ENCODE measurements at regions not wholly inside any gene's neighbourhood (a gene's known extent, or its start where the extent isn't known, plus 50 kb on each side); places are given as distances from the start of the nearest gene placed in this dataset.
A peak's percentile ranks its signal among the peaks of the same experiment; 100 is the strongest.
"Not testable (repeated sequence)": the region's sequence is repeated elsewhere in the genome, so short reads cannot be mapped to it uniquely, and the experiment has no call there.

- DNase-seq = no peak
These were observed 169.5 kb downstream of the DKK1 start for GRCh38 chr10:52483587-52483986.

DNA sequence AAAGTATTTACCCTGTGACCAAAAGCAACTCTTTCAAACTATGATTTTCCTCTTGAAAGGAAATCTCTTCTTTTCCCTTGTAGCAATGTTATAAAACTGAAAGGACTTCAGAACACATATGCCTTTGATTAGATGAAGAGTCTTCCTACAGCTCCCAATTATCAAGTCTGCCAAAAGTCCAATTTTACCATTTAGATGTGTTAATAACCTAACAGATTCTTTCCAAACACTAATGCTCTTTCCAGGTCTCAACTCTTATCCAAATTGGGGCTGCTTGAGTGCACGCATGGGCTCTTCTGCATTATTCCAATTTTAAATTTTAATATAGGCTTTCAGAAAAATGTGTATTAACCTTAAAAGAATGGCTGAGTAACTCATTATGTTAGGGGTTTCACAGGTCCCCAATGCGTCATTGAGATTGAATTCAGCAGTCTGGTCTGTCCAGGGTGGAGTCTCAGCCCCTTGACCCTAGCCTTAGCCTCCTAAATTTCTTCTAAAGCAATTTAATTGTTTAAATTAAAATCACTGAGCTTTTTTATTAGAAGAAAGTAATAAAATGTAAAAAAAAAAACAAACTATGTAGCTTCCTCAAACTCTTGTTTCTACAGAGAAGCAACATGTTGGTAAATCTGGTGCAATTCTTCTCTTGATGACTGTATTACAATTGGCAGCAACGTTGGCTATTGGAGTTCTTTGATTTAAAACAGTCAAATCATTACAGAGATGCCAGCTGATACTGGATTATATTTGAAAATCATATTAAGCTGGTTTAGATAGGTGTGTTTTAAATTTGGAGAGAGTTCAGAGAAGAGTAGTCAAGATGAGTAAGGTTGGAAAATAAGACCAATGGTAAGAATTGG lies 170.4 kb downstream of the DKK1 start:
- DNase-seq = no peak

GRCh38 chr10:52485462-52485861 lies 171.4 kb downstream of the DKK1 start:
- DNase-seq = no peak

- DNase-seq = peak; percentile 94
These were observed 172.9 kb downstream of the DKK1 start for GRCh38 chr10:52486840-52487611.

DNA sequence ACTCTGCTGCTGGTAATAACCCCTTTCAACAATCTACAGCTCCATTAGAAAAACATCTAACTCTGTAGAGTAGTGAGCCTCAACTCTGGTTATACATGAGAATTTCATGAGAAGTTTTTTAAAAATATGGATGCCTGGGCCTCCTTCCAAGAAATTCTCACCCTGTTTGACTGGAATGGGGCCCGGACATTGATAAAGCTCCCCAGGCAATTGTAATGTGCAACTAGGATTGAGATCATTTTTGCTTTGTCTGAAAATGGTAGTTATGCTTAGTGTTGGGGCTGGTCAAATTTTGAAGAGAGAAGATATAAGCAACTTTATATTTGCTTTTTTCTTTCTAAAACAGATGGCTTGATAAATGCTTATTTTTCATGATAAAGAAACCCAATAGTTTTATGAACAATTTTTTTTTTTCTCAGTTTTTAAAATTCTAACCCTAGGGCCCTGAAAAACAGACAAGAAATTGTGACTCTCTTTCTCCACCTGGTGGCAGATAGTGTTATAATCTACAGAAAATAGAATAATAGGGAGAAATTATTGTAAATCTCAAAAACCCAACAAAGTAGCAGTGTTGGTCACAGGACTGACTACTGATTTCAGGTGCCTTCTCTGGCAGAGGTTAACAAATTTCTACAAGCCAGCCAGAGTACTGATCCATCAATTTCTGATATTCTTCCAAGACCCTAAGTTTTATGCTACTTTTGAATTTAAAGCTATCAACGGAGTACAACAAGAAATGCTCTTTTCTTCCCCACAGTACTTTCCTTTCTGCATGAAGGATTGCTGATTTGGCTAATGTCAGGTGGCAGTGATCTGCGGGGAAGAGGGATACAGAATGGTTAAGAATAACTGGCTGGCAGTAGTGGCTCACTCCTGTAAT lies 174.8 kb downstream of the DKK1 start:
- DNase-seq = peak; percentile 46

DNA sequence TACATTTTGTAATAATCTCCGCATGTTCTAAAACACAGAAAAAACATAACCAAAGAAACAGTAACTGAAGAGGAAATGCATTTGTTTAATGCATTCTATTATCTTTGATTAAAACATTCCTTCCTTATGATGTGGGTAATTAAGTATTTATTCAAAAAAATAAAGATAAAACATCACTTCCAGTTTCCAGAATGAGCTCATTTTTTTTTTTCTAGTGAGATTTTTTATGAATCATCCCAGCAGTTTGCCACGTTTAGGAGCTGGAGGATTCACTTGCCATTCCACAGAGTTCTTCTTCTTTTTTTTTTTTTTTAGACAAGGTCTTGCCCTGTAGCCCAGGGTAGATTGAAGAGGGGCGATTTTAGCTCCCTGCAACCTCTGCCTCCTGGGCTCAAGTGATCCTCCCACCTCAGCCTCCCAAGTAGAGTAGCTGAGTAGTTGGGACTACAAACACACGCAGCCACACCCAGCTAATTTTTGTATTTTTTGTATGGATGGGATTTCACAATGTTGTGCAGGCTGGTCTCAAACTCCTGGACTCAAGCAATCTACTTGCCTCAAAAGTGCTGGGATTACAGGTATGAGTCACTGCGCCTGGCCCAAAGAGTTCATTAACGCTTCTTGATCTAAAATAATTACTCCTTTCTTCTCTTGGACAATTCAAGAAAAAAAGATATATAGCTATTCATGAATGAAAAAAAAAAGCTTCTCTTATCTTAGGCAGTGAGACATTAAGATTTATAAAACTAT lies 177.3 kb downstream of the DKK1 start:
- DNase-seq = peak; percentile 31

DNA sequence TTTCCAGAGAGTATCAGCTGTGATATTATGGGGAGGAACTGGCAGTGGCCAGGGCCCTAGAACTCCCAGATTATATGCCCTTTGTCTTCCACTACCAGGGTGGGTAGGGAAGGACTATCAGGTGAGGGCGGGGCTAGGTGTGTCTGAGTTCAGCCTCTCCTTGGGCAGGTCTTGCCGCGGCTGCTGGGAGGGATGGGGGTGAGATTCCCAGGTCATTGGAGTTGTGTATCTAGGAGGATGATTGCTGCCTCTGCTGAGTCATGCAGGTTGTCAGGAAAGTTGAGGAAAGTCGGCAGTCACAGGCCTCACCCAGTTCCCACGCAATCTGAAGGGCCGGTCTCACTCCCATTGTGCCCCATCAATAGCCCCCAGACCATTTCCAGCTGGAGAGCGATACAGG lies 185.2 kb downstream of the DKK1 start:
- DNase-seq = no peak

DNA sequence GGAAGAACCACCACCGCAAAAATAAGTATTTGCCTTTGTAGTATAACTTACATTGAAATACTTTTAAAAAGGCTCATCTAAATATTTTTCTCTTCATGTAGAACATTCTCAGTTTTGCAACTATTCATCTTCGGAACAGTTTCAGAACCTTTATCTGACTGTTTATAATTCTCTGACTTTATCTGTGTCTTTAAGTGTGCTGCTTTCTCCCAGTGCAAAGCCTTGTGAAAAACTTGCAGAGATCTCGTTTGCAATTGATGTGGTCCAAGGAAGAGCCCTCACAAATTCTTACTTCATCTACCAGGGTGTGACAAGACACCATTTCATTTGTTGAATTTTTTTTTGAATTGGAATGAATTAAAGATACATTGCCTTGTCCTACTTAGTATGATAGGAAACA lies 186.4 kb downstream of the DKK1 start:
- DNase-seq = no peak

- DNase-seq = no peak
These were observed 188.2 kb downstream of the DKK1 start for GRCh38 chr10:52502237-52502636.

DNA sequence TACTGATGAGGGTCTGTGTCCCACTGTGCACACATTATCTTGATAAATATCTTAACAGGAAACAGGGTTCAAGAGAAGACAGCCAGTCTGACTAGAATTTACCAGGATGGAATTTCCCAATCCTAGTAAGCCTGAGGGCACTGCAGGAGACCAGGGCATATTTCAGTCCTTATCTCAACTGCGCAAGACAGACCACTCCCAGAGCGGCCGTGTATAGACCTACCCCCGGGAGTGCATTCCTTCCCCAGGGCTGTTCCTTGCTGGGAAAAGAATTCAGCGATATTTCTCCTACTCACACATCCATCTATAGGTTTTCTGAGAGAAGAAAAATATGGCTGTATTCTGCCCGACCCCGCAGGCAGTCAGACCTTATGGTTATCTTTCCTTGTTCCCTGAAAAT lies 191.3 kb downstream of the DKK1 start:
- DNase-seq = not testable (repeated sequence)

- DNase-seq = no peak
These were observed 200.4 kb downstream of the DKK1 start for GRCh38 chr10:52514481-52514880.

- DNase-seq = no peak
These were observed 202.9 kb downstream of the DKK1 start for GRCh38 chr10:52517012-52517411.

DNA sequence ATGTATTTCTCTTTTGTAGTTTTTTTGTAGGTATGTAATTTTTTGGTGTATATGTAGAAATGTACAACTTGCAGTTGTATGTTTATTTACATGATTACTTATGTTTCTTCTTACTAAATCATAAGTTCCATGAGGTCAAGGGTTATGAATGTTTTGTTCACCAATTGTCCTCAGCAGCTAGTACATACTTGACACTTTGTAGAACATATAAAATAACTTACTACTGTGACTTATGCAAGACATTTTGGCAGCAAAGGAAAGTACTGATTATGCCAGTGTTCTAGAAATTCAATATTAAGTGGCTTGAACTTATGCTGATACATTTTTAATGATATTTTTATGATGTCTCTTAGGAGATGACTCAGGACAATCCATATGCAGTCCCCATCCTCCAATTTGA lies 209.6 kb downstream of the DKK1 start:
- no peak for DNase-seq

DNA sequence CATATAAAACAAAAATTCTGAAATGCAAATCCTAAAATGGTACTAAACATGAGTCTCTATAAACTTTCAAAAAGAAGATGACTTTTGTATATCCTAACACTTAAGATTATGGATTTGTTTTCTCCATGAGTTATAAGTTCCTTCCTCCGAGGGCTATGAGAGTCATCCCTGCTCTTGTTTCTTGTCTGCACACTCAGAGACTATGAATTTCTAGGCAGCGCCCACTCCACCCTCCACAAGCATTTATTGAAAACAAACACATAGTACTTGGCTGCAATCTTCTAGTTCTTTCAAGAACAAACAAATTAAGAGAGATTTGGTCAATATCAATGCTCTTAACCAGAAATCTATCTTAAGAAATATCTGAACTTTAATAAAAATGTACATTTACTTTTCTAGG lies 211.7 kb downstream of the DKK1 start:
- DNase-seq = peak; percentile 52

GRCh38 chr10:52526251-52526823 lies 212.3 kb downstream of the DKK1 start:
- peak; percentile 44 for DNase-seq

- DNase-seq = no peak
These were observed 218.7 kb downstream of the DKK1 start for GRCh38 chr10:52532650-52533290.

DNA sequence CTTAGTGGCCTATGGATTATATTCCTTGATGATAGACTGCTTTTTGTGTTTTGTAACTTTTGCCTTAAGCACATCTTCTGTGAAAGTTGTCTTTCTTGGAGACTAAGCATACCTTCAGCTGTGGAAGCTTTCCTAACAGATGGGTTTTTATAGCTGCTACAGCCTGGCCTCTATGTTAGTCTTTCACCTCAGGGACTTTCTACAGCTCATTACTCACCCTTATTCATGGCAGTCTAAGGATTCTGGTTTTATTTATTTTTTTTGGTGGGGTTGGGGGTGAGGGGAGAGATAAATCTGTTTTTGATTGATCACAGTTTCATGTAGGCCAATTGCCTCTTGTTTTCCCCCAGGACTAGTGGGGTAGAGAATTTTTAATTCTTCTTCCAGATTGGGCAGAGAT lies 219.9 kb downstream of the DKK1 start:
- DNase-seq = no peak

DNA sequence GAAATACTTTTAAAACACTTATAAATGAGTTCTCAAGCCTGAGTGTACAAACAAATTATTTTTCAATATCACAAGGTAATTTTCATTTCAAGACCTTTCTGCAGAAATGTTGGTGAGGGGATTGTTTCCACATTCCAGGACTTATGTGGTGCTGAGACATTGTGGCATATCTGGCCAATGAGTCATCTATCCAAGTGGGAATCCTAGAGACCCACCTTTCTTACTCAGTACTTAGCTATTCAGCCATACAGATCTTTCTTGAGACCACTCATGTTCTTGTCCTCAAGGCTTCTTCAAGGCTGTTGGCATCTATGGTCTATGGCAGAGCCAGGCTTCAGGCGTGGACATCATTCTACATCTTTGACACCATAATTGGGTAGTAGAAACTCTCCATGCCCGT lies 225.4 kb downstream of the DKK1 start:
- peak; percentile 39 for DNase-seq

DNA sequence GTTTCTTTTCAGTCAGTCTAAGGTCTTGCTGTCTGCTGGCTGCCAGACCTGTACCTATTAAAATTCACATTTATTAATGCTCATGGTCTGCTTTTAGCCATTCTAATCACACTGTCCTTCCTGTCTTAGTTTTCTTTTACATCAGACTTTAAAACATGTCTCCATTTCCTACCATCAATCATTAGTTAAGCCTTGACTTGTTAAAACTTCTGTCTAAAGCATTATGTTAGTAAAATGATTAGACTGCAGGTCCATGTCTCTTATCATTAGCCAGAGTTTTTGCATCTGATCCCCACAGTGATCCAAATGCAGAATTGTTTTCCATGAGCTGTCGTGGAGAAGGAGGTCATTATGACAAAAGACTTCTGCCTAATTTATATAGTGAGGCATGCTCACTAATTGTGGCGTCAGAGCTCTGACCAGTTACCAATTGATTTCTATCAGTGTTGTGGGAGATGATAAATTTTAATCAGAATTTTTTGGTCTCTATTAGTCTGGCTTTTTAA lies 226.5 kb downstream of the DKK1 start:
- no peak for DNase-seq

- DNase-seq = peak; percentile 45
These were observed 227.0 kb downstream of the DKK1 start for GRCh38 chr10:52541006-52541473.

GRCh38 chr10:52542906-52543305 lies 228.8 kb downstream of the DKK1 start:
- DNase-seq = peak; percentile 33

All from HCEC 1CT (cell line).